SK-MEL-5 (cell line): ENCODE measurements at regions not wholly inside any gene's neighbourhood (a gene's known extent, or its start where the extent isn't known, plus 50 kb on each side); places are given as distances from the start of the nearest gene placed in this dataset.
"Not testable (repeated sequence)": the region's sequence is repeated elsewhere in the genome, so short reads cannot be mapped to it uniquely, and the experiment has no call there.

Experiments
- DNase-seq: peaks from one replicate; pipeline ENCODE4 v3.0.0-alpha.2; 2016; ENCODE audit warnings: low read depth, low spot score
- in situ Hi-C: cut with HindIII; loops from 2 replicates; pipeline ENCODE4 v1.10.0; 2016; ENCODE audit warnings: low sequenced_read_pairs, high pct_unique_total_duplicates, low pct_unique_long_range_greater_than_20kb

DNA sequence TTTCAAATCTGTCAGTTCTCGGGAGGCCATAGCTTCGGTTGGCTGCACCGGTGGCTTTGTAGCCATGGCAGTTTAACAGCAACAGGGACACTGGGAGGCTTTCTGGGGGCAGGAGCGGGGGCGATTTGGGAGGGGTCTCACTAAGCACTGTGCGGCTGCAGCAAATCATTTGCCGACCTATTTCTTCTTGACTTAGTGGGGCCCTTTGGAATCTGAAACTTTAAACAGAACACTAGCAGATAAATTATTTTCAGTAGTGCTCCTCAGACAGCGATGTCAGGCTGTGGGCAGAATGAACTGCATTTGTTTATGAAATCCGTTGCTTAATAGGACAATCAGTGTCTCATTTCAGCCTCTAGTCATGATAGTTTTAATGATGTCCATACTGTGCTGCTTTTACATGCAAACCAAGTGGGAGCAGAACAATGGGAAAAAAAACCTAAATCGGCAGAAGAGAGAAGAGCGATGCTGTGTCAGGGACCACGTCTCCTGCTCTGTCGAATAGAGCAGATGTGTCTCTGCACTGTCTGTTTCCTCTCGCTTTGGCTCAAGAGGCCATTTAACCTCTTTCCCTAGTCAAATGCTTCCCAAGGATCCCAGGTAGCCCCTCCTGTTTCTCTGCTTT is 211.9 kb downstream of the OLFM4 start:
- no peak for DNase-seq
- in situ Hi-C loops = no loop called here

DNA sequence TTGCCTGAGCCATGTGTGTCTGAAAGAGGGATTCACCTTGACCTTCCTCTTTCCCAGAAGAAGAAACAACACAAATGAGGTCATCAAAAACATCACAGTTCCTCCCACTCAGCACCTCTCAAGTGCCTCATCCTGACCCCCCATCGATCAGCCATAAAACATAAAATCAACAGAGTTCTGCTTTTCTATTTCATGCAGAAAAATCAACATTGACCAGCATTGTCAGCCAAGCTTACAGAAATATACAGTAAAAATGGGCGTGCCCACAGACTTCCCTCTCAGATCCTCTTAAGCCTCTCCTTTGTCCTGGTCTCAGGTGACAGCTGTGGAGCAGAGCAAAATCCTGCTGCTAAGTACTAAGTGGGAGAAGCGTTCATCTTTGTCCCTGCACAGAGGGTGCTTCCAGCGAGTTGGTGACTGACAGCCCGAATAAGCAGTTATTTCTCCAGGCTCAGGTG is 213.3 kb downstream of the OLFM4 start:
- in situ Hi-C loops = no loop called here

GRCh38 chr13:53249236-53249635 is 220.6 kb downstream of the OLFM4 start:
- in situ Hi-C loops = no loop called here
- DNase-seq = no peak

More for the DNA sequence above, 213.3 kb downstream of the OLFM4 start:
- DNase-seq = no peak

DNA sequence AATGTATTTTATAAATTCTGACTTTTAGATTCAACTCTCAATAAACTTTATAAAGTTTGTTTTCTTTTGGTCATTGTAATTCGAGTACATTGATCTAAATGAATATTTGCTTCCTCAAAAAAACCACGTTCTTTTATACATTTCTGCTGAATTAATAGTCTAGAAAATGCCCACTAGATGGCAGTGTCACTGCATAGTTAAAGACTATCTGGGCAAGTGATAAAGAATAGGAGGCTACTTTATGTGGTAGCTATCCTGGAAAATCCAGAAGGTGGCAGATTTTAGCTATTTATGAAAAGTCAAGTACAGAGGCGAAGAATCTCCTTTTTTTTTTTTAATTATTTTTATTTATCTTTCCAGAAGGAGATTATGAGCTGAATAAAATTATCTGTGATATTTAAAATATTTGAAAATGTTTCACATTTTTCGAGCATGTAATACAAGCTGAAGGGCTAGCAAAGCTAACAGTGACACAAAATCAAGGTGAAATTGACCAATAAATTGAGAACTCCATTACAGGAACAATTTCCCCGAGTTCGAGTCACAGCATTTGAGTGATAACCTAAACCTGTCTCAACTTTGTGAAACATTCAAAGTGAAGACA is 221.8 kb downstream of the OLFM4 start:
- in situ Hi-C loops = no loop called here
- peak; percentile 88 for DNase-seq

GRCh38 chr13:53250977-53251376 is 222.4 kb downstream of the OLFM4 start:
- in situ Hi-C loops = no loop called here
- DNase-seq = no peak

DNA sequence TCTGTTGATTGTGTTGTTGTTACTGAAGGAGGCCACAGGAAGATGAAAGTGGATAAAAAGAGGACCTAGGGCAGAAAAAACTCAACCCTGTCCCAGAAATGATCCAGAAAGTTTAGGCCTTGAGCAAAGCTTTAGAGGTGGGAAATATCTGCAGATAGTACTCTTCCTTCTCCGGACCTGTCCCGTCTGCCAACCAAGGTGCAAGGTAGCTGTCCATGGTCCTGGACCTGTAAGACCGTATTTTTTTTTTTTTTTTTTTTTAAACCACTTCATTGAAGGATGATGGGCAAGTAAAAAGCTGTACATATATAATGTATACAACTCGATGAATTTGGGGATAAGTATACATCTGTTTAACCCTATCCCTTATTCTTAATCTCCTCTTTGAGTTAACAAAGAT is 225.9 kb downstream of the OLFM4 start:
- DNase-seq = no peak
- in situ Hi-C loops = no loop called here

GRCh38 chr13:53255795-53256194 is 227.2 kb downstream of the OLFM4 start:
- DNase-seq = no peak
- in situ Hi-C loops = no loop called here

GRCh38 chr13:53260594-53260993 is 232.0 kb downstream of the OLFM4 start:
- in situ Hi-C loops = no loop called here

GRCh38 chr13:53264751-53265385 is 236.3 kb downstream of the OLFM4 start:
- no peak for DNase-seq
- in situ Hi-C loops = no loop called here

More at GRCh38 chr13:53260594-53260993, 232.0 kb downstream of the OLFM4 start:
- no peak for DNase-seq

- DNase-seq = no peak
- in situ Hi-C loops = no loop called here
These were observed 238.1 kb downstream of the OLFM4 start for GRCh38 chr13:53266757-53267156.

DNA sequence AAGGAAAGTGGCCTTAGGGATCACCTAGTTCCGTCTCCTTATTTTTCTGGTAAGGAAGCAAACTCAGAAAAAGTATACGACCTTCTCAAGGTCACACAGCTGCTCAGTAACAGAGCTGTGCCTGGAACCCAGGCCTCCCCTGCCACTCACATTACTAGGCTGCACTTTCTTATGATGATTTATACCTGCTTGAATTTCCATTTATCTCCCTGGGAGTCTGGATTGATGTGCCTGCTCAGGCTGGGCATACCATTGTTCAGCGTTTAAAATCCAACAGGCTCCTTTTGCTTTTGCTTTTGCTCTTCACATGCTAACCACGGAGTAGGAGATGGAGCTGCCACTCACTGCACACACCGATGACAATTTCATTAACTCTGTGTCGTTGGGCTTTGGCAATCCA is 241.0 kb downstream of the OLFM4 start:
- in situ Hi-C loops = no loop called here

DNA sequence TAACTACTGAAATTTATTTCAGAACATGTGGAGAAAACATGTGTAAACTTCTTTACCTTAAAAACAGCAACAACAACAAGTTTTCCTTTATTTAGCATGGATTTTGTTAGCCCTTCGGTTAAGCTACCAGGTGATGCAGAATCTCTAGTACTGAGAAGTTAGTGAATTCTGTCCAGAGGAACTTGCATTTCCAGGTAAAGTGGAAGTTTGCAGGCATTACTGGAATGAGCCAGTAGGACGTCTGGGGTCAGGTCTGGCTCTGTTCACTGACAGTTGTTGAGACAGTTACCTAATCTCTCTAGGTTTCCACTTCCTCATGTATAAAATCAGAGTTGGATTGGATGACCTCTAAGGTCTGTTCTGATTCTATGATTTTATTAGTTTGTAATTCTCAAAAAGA is 244.3 kb downstream of the OLFM4 start:
- in situ Hi-C loops = no loop called here
- DNase-seq = no peak

More for the DNA sequence above, 241.0 kb downstream of the OLFM4 start:
- no peak for DNase-seq

GRCh38 chr13:53276265-53276664 is 247.7 kb downstream of the OLFM4 start:
- DNase-seq = no peak

GRCh38 chr13:53281677-53282076 is 253.1 kb downstream of the OLFM4 start:
- no peak for DNase-seq
- in situ Hi-C loops = no loop called here

More at GRCh38 chr13:53276265-53276664, 247.7 kb downstream of the OLFM4 start:
- in situ Hi-C loops = no loop called here

DNA sequence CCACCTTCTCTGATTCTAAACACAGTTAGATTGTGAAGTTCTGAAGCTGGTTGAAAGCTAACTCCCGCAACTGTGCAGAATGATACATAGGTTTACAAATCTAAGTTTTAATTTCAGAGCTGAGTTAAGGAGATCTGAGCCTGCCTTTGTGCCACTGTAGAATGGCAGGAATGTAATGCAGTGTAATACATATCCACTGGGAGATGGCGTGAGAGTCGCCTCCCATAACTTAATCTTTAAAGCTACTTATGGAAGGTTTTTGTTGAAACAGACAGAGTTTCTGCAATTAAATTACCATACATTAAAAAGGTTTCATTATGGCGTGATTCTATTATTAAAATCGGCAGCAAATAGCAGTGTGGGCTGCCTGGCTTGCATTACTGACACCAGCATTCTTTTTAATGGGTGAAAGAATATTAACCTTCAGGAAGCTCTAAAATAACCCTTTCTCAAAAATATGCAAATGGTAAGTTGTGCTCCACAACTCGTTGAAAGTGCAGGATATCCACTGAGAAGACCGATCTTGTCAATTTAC is 257.4 kb downstream of the OLFM4 start:
- in situ Hi-C loops = no loop called here
- DNase-seq = no peak

DNA sequence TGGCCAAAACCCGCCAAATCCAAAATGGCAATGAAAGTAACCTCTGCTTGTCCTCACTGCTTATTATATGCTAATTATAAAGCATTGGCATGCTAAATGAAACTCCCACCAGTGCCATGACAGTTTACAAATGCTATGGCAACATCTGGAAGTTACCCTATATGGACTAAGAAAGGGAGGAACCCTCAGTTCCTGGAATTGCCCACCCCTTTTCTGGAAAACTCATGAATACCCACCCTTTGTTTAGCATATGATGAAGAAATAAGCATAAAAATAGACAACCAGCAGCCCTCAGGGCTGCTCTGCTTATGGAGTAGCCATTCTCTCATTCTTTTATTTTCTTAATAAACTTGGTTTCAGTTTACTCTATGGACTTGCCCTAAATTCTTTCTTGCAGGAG is 269.8 kb downstream of the OLFM4 start:
- no peak for DNase-seq
- in situ Hi-C loops = no loop called here

DNA sequence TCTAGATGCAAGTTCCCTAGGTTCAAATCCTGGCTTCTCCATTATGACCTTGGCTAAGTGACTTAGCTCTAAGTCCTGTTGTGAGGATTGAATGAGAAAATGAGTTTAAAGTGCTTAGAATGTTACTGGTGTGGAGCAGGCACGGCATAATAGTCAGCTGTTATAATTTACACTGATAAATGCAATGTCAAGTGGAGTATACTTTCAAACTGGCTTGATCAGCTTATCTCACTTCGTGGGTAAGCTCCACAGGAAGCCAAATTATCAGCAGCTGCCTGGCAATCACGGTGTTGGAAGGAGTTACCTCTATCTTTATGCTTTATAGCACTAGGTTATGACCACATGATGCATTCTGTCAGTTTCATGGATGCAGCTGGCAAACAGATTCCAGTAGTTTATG is 272.8 kb downstream of the OLFM4 start:
- DNase-seq = no peak
- in situ Hi-C loops = no loop called here

GRCh38 chr13:53305419-53305818 is 276.8 kb downstream of the OLFM4 start:
- DNase-seq, in situ Hi-C loops: not testable (repeated sequence)

DNA sequence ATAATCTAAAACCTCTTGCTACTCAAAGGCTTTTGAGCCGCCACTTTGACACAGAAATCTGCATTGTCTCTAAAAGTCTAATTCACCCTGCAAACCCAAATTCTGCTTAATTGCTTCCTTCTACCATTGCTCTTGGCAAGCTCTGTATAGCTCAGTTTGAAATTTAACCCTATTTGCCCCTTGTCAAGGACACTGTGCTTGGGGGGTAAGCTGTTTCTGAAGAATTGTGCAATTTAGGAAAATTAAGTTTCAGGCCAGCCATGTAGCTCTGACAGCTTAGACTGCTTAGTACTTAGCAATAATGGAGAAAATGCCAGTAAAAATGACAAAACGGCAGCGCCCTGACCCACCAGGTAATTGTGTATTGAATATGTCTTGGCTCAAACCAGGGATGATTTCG is 282.2 kb downstream of the OLFM4 start:
- in situ Hi-C loops = no loop called here
- DNase-seq = no peak
